Mesenchymal stem cell (in vitro differentiated cells and primary cell): ENCODE measurements at regions not wholly inside any gene's neighbourhood (a gene's known extent, or its start where the extent isn't known, plus 50 kb on each side); places are given as distances from the start of the nearest gene placed in this dataset.

ENCODE experiments used
- DNase-seq: peaks from one replicate; pipeline ENCODE4 v3.0.0-alpha.2; 2013
- H2AFZ ChIP-seq: one replicate; pipeline ENCODE4 v1.6.1; 2013; ENCODE audit warnings: low read depth, mild to moderate bottlenecking, control low read depth, inconsistent platforms, low read length, moderate library complexity
- H2AK5ac ChIP-seq: 2 replicates; pipeline ENCODE4 v1.6.1; 2013; ENCODE audit warnings: low read length, moderate library complexity, mild to moderate bottlenecking, inconsistent platforms; ENCODE audit not compliant: severe bottlenecking
- H2BK120ac ChIP-seq: one replicate; pipeline ENCODE4 v1.6.1; 2013; ENCODE audit warnings: low read depth, mild to moderate bottlenecking, inconsistent platforms, low read length, moderate library complexity
- H2BK12ac ChIP-seq, 2 experiments: one replicate each; pipeline ENCODE4 v1.6.1; 2013; ENCODE audit warnings: inconsistent platforms in 2 of 2, low read length in 2 of 2, mild to moderate bottlenecking in 2 of 2, moderate library complexity in 2 of 2, control low read depth in 1 of 2
- H2BK15ac ChIP-seq: one replicate; pipeline ENCODE4 v1.6.1; 2013; ENCODE audit warnings: mild to moderate bottlenecking, low read depth, inconsistent platforms; ENCODE audit not compliant: poor library complexity, severe bottlenecking
- H2BK5ac ChIP-seq: 2 replicates; pipeline ENCODE4 v1.6.1; 2013; ENCODE audit warnings: low read depth, mild to moderate bottlenecking, low read length, control low read depth, inconsistent platforms; ENCODE audit not compliant: poor library complexity, severe bottlenecking
- H3K14ac ChIP-seq, 2 experiments: one replicate each; pipeline ENCODE4 v1.6.1; 2013; ENCODE audit warnings: inconsistent platforms in 2 of 2, low read length in 2 of 2, control low read depth in 1 of 2, mild to moderate bottlenecking in 1 of 2, moderate library complexity in 1 of 2
- H3K18ac ChIP-seq, 2 experiments: one replicate each; pipeline ENCODE4 v1.6.1; 2013; ENCODE audit warnings: inconsistent platforms in 2 of 2, low read length in 2 of 2, control low read depth in 1 of 2, low read depth in 1 of 2, mild to moderate bottlenecking in 1 of 2
- H3K23ac ChIP-seq, 2 experiments: one replicate each; pipeline ENCODE4 v1.6.1; 2013; ENCODE audit warnings: inconsistent platforms in 2 of 2, low read length in 2 of 2, mild to moderate bottlenecking in 2 of 2, moderate library complexity in 2 of 2, control low read depth in 1 of 2
- H3K27ac ChIP-seq: 2 replicates; pipeline ENCODE4 v1.5.1; 2013; ENCODE audit warnings: mild to moderate bottlenecking, moderate library complexity, low read length, control low read depth, inconsistent platforms; ENCODE audit not compliant: poor library complexity, severe bottlenecking
- H3K27me3 ChIP-seq, 2 experiments: 2 replicates each; pipeline versions ENCODE4 v1.6.1 to v1.7.0; 2013; ENCODE audit warnings: low read length in 2 of 2, mild to moderate bottlenecking in 2 of 2, moderate library complexity in 2 of 2, control low read depth in 1 of 2, inconsistent platforms in 1 of 2; ENCODE audit not compliant: control insufficient read depth in 1 of 2, insufficient read depth in 1 of 2
- H3K36me3 ChIP-seq, 2 experiments: 2 replicates each; pipeline versions ENCODE4 v1.6.1 to v1.7.0; 2013; ENCODE audit warnings: low read length in 2 of 2, control low read depth in 1 of 2, inconsistent platforms in 1 of 2, low read depth in 1 of 2, mild to moderate bottlenecking in 1 of 2; ENCODE audit not compliant: insufficient read depth in 2 of 2, control insufficient read depth in 1 of 2
- H3K4ac ChIP-seq, 2 experiments: one replicate each; pipeline ENCODE4 v1.6.1; 2013; ENCODE audit warnings: inconsistent platforms in 2 of 2, low read length in 2 of 2, mild to moderate bottlenecking in 2 of 2, moderate library complexity in 2 of 2, control low read depth in 1 of 2, low read depth in 1 of 2
- H3K4me1 ChIP-seq: 2 replicates; pipeline ENCODE4 v1.6.1; 2013; ENCODE audit warnings: low read depth, low read length, control low read depth; ENCODE audit not compliant: control insufficient read depth, insufficient read depth
- H3K4me2 ChIP-seq: 2 replicates; pipeline ENCODE4 v1.6.1; 2013; ENCODE audit warnings: low read length, mild to moderate bottlenecking, inconsistent platforms; ENCODE audit not compliant: poor library complexity, severe bottlenecking
- H3K4me3 ChIP-seq, 2 experiments: 2 replicates each; pipeline versions ENCODE4 v1.5.1 to v1.7.0; 2013; ENCODE audit warnings: low read length in 2 of 2, mild to moderate bottlenecking in 2 of 2, control low read depth in 1 of 2, low read depth in 1 of 2; ENCODE audit not compliant: insufficient read depth in 1 of 2
- H3K79me1 ChIP-seq: replicated peaks from 2 replicates; pipeline ENCODE4 v1.6.1; 2013; ENCODE audit warnings: mild to moderate bottlenecking, control low read depth, low read length, inconsistent platforms; ENCODE audit not compliant: poor library complexity, severe bottlenecking
- H3K9ac ChIP-seq: 2 replicates; pipeline ENCODE4 v1.7.0; 2013; ENCODE audit warnings: mild to moderate bottlenecking, low read length, moderate library complexity
- H3K9me3 ChIP-seq: 2 replicates; pipeline ENCODE4 v1.7.0; 2013; ENCODE audit warnings: mild to moderate bottlenecking, low read length; ENCODE audit not compliant: control insufficient read depth
- H4K8ac ChIP-seq: one replicate; pipeline ENCODE4 v1.6.1; 2013; ENCODE audit warnings: inconsistent platforms, mild to moderate bottlenecking, low read length, moderate library complexity
- H4K91ac ChIP-seq: one replicate; pipeline ENCODE4 v1.6.1; 2013; ENCODE audit warnings: mild to moderate bottlenecking, low read length, inconsistent platforms
- WGBS: methylation state at CpG from one replicate; pipeline ENCODE4 v1.1.7; 2013; ENCODE audit warnings: mixed read lengths; 5-methylcytosine and 5-hydroxymethylcytosine counted together

- no peak for DNase-seq
- no peak overlapping the region for H2BK12ac ChIP-seq
- H3K79me1 ChIP-seq: no peaks in the 10 kb centered on the region
- no peak overlapping the region for H2BK120ac ChIP-seq
- no peak overlapping the region for H3K23ac ChIP-seq
- no peak overlapping the region for H3K9ac ChIP-seq
- H3K14ac ChIP-seq: no peak overlapping the region
- no peak overlapping the region for H2BK15ac ChIP-seq
- H3K27me3 ChIP-seq: no peaks in the 10 kb centered on the region
- peaks cover 1% of the 10 kb centered on the region for H3K4me1 ChIP-seq
- H3K18ac ChIP-seq: no peak overlapping the region
- H3K4me3 ChIP-seq: no peak overlapping the region
- H2BK5ac ChIP-seq: no peak overlapping the region
- H3K27ac ChIP-seq: no peak overlapping the region
- no peak overlapping the region for H4K91ac ChIP-seq
- H3K4me2 ChIP-seq: no peak overlapping the region
- H4K8ac ChIP-seq: no peak overlapping the region
- no peak overlapping the region for H2AK5ac ChIP-seq
- no peaks in the 10 kb centered on the region for H3K9me3 ChIP-seq
- H2AFZ ChIP-seq: no peak overlapping the region
- H3K36me3 ChIP-seq: no peaks in the 10 kb centered on the region
- no peak overlapping the region for H3K4ac ChIP-seq
- WGBS: 100% methylated on average over 1 of the region's 5 CpGs
Observed at GRCh38 chr1:215402147-215402546, 165.0 kb upstream of the KCTD3 start.

- peak; percentile 39 for DNase-seq
- no peaks in the 10 kb centered on the region for H3K36me3 ChIP-seq
Observed at GRCh38 chr1:215405211-215405610, 161.9 kb upstream of the KCTD3 start.

GRCh38 chr1:215406927-215407326, 160.2 kb upstream of the KCTD3 start:
- Histone ChIP-seq H2BK5ac (no peak overlapping the region), H3K9ac (no peak overlapping the region), H2BK15ac (no peak overlapping the region), H4K91ac (no peak overlapping the region), H3K27ac (no peak overlapping the region), H4K8ac (no peak overlapping the region), H3K36me3 (no peaks in the 10 kb centered on the region), H3K9me3 (no peaks in the 10 kb centered on the region), H3K14ac (no peak overlapping the region), H3K4me3 (no peak overlapping the region), H3K4ac (no peak overlapping the region), H3K4me2 (no peak overlapping the region), H3K18ac (no peak overlapping the region), H2AFZ (no peak overlapping the region), H2BK12ac (no peak overlapping the region), H2AK5ac (no peak overlapping the region), H3K79me1 (no peaks in the 10 kb centered on the region), H3K23ac (no peak overlapping the region), H3K4me1 (peaks cover 1% of the 10 kb centered on the region), H3K27me3 (no peaks in the 10 kb centered on the region), H2BK120ac (no peak overlapping the region)
- no peak for DNase-seq
- WGBS: 100% methylated on average over 4 of the region's 4 CpGs

More at GRCh38 chr1:215405211-215405610, 161.9 kb upstream of the KCTD3 start:
- Histone ChIP-seq H2BK15ac (no peak overlapping the region), H3K4me3 (no peak overlapping the region), H3K18ac (no peak overlapping the region), H3K4me1 (peaks cover 1% of the 10 kb centered on the region), H2BK12ac (no peak overlapping the region), H2AFZ (no peak overlapping the region), H4K8ac (no peak overlapping the region), H3K4ac (no peak overlapping the region), H3K23ac (no peak overlapping the region), H3K14ac (no peak overlapping the region), H3K27ac (no peak overlapping the region), H3K9ac (no peak overlapping the region), H2AK5ac (no peak overlapping the region), H3K79me1 (no peaks in the 10 kb centered on the region), H3K27me3 (no peaks in the 10 kb centered on the region), H2BK5ac (no peak overlapping the region), H3K4me2 (no peak overlapping the region), H2BK120ac (no peak overlapping the region), H4K91ac (no peak overlapping the region), H3K9me3 (no peaks in the 10 kb centered on the region)
- 9% methylated on average over 1 of the region's 1 CpG for WGBS

GRCh38 chr1:215407575-215407974, 159.5 kb upstream of the KCTD3 start:
- no peak overlapping the region for H3K4me2 ChIP-seq
- H3K23ac ChIP-seq: no peak overlapping the region
- no peak overlapping the region for H3K14ac ChIP-seq
- H2BK120ac ChIP-seq: no peak overlapping the region
- no peak overlapping the region for H2BK15ac ChIP-seq
- no peaks in the 10 kb centered on the region for H3K27me3 ChIP-seq
- peak; percentile 35 for DNase-seq
- WGBS: 6% methylated on average over 1 of the region's 2 CpGs
- H2AFZ ChIP-seq: no peak overlapping the region
- no peak overlapping the region for H2AK5ac ChIP-seq
- no peaks in the 10 kb centered on the region for H3K9me3 ChIP-seq
- H3K4ac ChIP-seq: no peak overlapping the region
- H3K4me1 ChIP-seq: peaks cover 1% of the 10 kb centered on the region
- no peaks in the 10 kb centered on the region for H3K36me3 ChIP-seq
- H4K8ac ChIP-seq: no peak overlapping the region
- H2BK12ac ChIP-seq: no peak overlapping the region
- no peaks in the 10 kb centered on the region for H3K79me1 ChIP-seq
- H3K18ac ChIP-seq: no peak overlapping the region
- H3K4me3 ChIP-seq: no peak overlapping the region
- H4K91ac ChIP-seq: no peak overlapping the region
- H2BK5ac ChIP-seq: no peak overlapping the region
- H3K27ac ChIP-seq: no peak overlapping the region
- no peak overlapping the region for H3K9ac ChIP-seq
